CD4-positive, alpha-beta T cell treated with Interleukin-10 for 1 hour (primary cell): ENCODE measurements at regions not wholly inside any gene's neighbourhood (a gene's known extent, or its start where the extent isn't known, plus 50 kb on each side); places are given as distances from the start of the nearest gene placed in this dataset.
"Not testable (repeated sequence)": the region's sequence is repeated elsewhere in the genome, so short reads cannot be mapped to it uniquely, and the experiment has no call there.

Source experiments
- DNase-seq: peaks from one replicate; pipeline ENCODE4 v3.0.0-alpha.2; 2020

DNA sequence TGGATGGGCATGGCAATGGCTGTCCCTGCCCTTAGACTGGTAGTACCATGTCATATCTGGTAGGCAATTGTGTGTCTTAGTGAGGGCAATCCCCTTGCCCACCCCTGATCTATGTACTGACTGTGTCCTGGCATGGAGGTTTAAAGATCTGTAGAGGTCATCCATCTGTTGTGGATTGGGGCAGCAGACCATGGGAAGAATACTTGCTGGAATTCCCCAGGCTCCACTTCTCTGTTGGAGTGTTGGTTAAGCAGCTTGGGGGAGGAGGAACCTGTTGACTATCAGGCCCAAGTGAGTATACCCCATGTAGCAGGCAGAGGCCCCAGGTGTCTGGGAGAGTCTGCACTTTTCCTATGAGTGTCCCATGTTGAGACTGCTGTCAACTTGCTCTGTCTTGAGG, 246.7 kb upstream of the DIPK2B start:
- DNase-seq, result no peak

GRCh38 chrX:45445745-45446412, 245.2 kb upstream of the DIPK2B start:
- no peak for DNase-seq

- DNase-seq, result no peak
These were observed 236.5 kb upstream of the DIPK2B start for GRCh38 chrX:45437186-45437585.

GRCh38 chrX:45435481-45435880, 234.8 kb upstream of the DIPK2B start:
- DNase-seq, result no peak

GRCh38 chrX:45434231-45434630, 233.6 kb upstream of the DIPK2B start:
- DNase-seq, result no peak

DNA sequence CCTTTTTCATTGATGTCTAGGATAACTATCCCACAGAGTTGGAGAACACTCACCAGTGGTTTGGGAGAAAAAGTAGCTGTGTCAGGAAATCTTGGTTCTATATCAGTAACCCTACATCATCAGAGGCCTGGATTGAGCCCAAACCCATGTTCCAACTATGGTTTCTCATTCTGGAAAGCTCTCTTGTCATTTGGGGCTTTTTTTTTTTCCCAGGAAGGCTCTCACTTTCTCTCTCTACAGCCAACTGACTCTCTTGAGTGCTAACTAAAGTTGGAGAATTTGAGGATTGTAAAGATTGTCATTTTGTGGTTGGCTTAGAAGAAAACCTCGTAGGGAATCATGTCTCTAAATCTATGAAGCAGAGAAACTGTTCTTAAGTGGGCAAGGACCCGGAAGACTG, 228.2 kb upstream of the DIPK2B start:
- no peak for DNase-seq

DNA sequence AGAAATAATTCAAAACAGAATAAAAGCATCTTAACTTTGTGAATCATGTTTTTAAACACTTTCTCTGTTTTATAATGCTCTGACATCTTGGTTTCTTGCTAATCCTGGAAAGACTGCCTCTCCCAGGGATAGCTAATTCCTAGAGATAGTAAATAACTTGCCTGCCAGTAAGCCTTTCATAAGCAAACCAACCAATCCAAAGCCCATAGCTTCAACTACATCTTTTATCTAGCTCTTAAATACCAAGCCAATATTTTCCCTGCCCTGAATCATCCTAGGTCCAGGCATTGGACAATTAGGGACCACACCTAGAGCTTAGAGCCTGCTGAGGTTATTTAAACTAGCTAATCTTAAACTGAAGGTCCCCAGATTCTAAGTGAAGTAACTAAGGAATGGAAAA, 223.7 kb upstream of the DIPK2B start:
- no peak for DNase-seq

- no peak for DNase-seq
These were observed 221.7 kb upstream of the DIPK2B start for GRCh38 chrX:45422216-45422925.

DNA sequence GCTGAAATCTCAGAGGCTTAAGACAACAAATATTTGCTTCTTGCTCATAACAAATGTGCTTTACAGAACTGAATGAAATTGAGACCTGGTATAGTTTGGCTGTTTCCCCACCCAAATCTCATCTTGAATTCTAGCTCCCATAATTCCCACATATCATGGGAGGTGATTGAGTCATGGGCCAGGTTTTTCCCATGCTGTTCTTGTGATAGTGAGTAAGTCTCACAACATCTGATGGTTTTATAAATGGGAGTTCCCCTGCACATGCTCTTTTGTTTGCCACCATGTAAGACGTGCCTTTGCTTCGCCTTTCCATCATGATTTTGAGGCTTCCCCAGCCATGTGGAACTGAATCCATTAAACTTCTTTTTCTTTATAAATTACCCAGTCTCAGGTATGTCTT, 221.1 kb upstream of the DIPK2B start:
- DNase-seq, result no peak

GRCh38 chrX:45404206-45404605, 203.5 kb upstream of the DIPK2B start:
- DNase-seq, result no peak

DNA sequence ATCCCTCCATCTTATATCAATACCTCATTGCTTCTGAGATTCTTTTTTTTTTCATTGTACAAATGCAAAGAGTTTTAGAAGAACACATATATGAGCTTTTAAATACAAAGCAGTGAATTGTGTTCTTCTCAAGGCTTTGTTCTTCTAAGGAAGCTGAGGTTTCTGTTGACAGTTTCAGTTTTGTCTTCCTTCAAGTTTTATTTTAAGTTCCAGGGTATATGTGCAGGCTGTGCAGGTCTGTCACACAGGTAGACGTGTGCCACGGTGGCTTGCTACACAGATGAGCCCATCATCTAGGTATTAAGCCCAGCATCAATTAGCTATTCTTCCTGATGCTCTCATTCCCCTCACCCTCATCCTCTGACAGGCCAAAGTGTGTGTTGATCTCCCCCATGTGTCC, 201.2 kb upstream of the DIPK2B start:
- no peak for DNase-seq

DNA sequence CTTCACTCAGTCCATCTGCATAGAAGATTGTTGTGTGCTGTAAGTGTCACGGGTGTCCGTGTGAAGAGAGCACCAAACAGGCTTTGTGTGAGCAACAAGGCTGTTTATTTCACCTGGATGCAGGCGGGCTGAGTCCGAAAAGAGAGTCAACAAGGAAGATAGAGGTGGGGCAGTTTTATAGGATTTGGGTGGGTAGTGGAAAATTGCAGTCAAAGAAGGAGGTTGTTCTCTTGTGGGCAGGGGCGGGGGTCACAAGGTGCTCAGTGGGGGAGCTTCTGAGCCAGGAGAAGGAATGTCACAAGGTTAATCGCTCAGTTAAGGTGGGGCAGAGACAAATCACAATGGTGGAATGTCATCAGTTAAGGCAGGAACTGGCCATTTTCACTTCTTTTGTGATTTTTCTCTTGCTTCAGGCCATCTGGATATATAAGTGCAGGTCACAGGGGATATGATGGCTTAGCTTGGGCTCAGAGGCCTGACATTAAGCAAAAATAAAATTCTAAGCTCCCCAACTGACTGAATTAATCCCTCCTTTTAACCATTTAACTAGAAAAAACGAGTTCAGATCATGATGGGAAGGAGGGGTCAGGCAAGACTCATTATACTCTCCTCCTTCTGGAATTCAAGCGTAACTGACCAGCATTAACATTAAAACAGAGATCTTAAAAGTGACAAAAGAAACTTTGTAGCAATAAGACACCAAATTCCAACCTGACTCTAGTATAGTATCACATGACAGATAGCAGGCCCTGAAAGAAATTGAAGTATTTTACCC, 200.5 kb upstream of the DIPK2B start:
- DNase-seq, result not testable (repeated sequence)

DNA sequence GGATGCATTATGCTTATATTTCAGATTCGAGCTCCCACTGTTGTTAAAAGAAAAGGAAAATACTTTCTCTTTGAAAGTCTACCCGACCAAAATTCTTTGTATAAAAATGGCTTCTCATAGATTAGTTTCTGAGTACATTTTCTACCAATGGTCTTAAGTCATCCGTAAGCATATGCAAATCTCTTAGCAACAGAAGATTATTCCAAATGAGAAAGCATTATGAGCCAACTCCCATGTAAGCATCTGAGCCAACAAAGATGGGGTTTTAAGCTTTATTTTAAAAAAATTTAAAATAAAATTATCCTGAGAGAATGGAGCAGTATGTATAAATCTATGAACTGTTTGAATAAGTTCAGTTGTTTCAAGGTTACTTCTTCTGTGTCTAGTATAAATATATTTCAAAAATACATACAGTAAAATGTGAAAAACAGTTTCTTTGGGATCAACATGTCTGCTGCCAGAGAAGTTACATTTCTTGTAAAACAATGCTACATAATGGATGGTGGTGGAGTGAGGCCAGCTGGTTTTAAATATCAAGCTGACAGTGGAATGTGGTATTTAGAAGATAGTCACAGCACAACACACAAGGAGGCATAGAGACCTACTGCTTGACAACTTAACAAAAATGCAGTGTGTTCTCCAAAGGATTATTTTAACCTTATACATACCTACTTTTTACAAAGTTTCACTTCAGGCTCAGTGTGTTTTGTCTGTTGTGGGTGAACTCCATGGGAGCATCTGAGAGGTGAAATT, 199.5 kb upstream of the DIPK2B start:
- DNase-seq, result no peak

DNA sequence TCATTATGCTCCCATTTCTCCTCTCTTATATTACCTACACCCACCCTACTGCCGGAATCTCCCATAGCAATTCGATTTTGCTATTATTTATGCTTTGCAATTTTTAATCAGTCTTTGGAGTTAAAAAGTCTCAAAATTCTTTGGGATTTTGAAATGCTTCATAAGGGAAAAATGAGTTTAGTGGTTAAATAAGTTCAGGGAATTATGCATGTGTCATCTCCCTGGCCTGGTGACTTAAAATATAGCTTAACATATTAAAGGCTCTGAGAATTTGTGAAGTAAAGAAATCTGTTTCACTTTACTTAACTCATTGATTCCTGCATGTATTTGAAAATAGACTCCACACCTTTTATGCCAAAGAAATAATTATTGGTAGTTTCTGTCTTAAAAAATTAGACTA, 185.1 kb upstream of the DIPK2B start:
- DNase-seq, result no peak

DNA sequence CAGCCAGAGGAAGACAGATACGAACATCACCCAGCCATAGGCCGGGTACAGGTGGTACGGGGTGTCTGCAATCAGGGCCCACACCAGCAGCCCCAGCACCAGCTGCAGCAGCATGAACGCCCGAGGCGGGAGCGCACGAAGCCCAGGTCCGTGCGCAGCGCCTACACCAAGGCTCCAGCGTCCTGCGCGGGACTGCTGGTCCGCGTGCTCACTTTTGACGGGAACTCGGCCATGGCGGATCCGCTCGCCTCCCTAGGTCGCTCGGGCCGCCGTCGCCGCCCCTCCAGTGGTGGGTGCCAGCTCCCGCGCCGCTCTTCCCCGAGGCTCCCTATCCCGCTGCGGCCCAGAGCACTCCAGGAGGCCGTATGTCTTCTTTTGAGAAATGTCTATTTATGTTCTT, 181.2 kb upstream of the DIPK2B start:
- DNase-seq, result no peak

DNA sequence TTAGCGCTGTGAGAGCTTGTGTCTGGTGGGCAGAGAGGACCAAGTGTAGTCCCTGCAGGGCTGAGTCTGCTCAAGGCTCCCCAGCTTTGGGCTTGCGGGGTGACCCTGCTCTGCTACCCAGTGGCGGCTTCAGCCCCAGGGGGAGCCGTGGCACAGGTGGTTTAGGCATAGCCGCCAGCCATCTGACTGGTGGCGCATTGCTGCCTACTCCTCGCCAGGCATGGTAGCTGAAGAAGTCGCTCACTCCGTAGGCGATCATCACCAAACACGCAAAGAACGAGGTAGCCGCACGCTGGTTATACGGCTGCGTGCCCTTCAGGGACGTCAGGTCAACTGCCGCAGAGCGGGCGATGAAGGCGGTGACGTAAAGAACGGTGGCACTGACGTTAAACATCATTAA, 180.7 kb upstream of the DIPK2B start:
- no peak for DNase-seq

DNA sequence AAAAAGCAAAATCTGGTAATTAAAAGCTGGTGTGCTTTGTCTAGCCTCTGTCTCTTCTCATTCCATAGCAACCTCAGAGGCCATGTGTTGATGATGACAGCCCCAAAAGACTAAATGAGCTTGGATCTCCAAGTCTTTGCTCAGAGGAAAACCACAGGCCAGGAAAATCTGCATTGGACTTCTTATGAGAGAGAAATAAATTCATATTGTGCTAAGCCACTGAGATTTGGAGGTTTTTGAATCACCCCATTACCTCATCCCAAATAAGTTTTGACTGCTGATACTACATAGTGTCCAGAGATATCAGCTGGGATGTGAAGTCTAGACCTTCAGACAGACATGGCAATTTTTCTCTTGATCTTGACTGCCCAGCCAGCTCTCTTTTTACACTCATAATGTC, 178.6 kb upstream of the DIPK2B start:
- no peak for DNase-seq

- no peak for DNase-seq
These were observed 171.5 kb upstream of the DIPK2B start for GRCh38 chrX:45372151-45372550.

- DNase-seq, result no peak
These were observed 168.0 kb upstream of the DIPK2B start for GRCh38 chrX:45368705-45369104.

- no peak for DNase-seq
These were observed 162.9 kb upstream of the DIPK2B start for GRCh38 chrX:45363596-45363995.

- no peak for DNase-seq
These were observed 159.9 kb upstream of the DIPK2B start for GRCh38 chrX:45360571-45360970.

DNA sequence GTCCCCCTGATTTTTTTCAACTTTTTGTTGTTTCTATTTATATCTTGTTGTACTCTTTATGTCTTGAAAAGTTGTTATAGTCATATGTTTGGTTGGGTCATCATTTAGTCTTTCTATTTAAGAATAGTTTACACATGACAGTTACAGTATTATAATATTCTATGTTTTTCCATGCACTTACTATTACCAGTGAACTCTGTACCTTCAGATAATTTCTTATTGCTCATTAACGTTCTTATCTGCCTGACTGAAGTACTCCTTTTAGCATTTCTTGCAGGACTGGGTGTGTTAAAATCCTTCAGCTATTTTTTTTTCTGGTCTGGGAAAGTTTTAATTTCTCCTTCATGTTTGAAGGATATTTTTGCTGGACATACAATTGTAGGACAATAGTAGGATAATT, 157.7 kb upstream of the DIPK2B start:
- DNase-seq, result no peak

GRCh38 chrX:45353456-45353855, 152.8 kb upstream of the DIPK2B start:
- DNase-seq, result no peak
